Sigmoid colon (tissue), 6 donors: ENCODE measurements at regions not wholly inside any gene's neighbourhood (a gene's known extent, or its start where the extent isn't known, plus 50 kb on each side); places are given as distances from the start of the nearest gene placed in this dataset.

Experiments
- DNase-seq: peaks from one replicate; pipeline ENCODE4 v3.0.0-alpha.2; 2019
- H3K27ac ChIP-seq, 4 donors: fragments of 200-600 bp; sonication (generic); one replicate each; pipeline ENCODE4 v1.5.1; 2016 to 2019; ENCODE audit warnings: mild to moderate bottlenecking in 1 of 4
- H3K27me3 ChIP-seq, 3 donors: fragments of 200-600 bp; sonication (generic); one replicate each; pipeline ENCODE4 v1.5.1; 2019; ENCODE audit warnings: mild to moderate bottlenecking in 1 of 3
- H3K36me3 ChIP-seq, 4 donors: fragments of 200-600 bp; sonication (generic); one replicate each; pipeline ENCODE4 v1.5.1; 2016 to 2019
- H3K4me1 ChIP-seq, 4 donors: fragments of 200-600 bp; sonication (generic); one replicate each; pipeline ENCODE4 v1.5.1; 2017 to 2019
- H3K4me3 ChIP-seq, 4 donors: fragments of 200-600 bp; sonication (generic); one replicate each; pipeline ENCODE4 v1.5.1; 2017 to 2019; ENCODE audit warnings: mild to moderate bottlenecking in 2 of 4, moderate library complexity in 1 of 4
- H3K9me3 ChIP-seq, 4 donors: fragments of 200-600 bp in 3 of 4; sonication (generic) in 3 of 4; one replicate each; pipeline versions ENCODE4 v1.5.1 to v1.6.1; 2013 to 2019
- CTCF ChIP-seq, 4 experiments: fragments of 450-650 bp in 3 of 4; fragments of 200-600 bp in 1 of 4; IDR thresholded peaks; one replicate each; pipeline ENCODE4 v1.5.1; 2016 to 2019; ENCODE audit warnings: antibody characterized with exemption in 4 of 4, mild to moderate bottlenecking in 3 of 4, moderate library complexity in 2 of 4
- EP300 ChIP-seq, 4 donors: sonication (generic); formaldehyde crosslinking; IDR thresholded peaks; one replicate each; pipeline ENCODE4 v1.6.1; 2017; ENCODE audit warnings: antibody characterized with exemption in 4 of 4
- POLR2A ChIP-seq, 2 donors: fragments of 450-650 bp; IDR thresholded peaks; one replicate each; pipeline ENCODE4 v1.6.1; 2016; ENCODE audit warnings: antibody characterized with exemption in 2 of 2, mild to moderate bottlenecking in 2 of 2, moderate library complexity in 2 of 2
- POLR2AphosphoS5 ChIP-seq, 4 donors: sonication (generic); formaldehyde crosslinking; IDR thresholded peaks; one replicate each; pipeline ENCODE4 v1.6.1; 2017; ENCODE audit warnings: antibody characterized with exemption in 4 of 4
- WGBS, 2 donors: extraction: QIAGEN DNeasy Blood & Tissue Kit; methylation state at CpG; one replicate each; pipeline ENCODE4 v1.1.7; 2013; 5-methylcytosine and 5-hydroxymethylcytosine counted together
- intact Hi-C: fragments of 100-400 bp; cut with DNase I; formaldehyde crosslinking; loops from one replicate; pipeline ENCODE4 v1.15.1; 2023
- donor health status: healthy with polysubstance abuse.
- donor health status: healthy.

- Histone ChIP-seq H3K27ac (no peak overlapping the region), H3K9me3 (no peaks in the 10 kb centered on the region), H3K36me3 (no peaks in the 10 kb centered on the region), H3K4me1 (no peaks in the 10 kb centered on the region), H3K27me3 (no peaks in the 10 kb centered on the region), H3K4me3 (no peak overlapping the region)
- WGBS, 2 donors = 18 to 69% methylated on average over 3 of the region's 3 CpGs
- DNase-seq = no peak
- intact Hi-C loops = no loop called here
- TF ChIP-seq CTCF (IDR thresholded peaks at IDR 0.05) (no peak), POLR2AphosphoS5 (IDR thresholded peaks at IDR 0.05) (no peak), EP300 (IDR thresholded peaks at IDR 0.05) (no peak), POLR2A (IDR thresholded peaks at IDR 0.05) (no peak)
Measured at GRCh38 chr17:13297183-13297582, 279.4 kb upstream of the ELAC2 start.

DNA sequence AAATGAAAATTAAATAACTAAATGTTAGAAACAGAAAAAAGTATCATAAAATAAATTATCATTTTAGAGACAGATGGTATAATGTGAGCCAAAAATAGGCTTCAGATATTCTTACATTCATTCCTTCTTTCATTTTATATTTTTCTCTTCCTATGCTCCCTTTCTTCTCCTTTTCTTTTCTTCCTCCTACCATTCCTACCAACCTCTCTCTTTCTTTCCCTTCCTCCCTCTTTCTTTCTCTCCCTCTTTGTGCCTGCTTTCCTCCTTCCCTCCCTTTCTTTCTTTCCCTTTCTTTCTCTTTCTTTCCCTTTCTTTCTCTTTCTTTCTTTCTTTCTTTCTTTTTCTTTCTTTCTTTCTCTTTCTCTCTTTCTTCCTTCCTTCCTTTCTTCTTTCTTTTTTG is 275.6 kb upstream of the ELAC2 start:
- TF ChIP-seq POLR2AphosphoS5 (IDR thresholded peaks at IDR 0.05) (no peak), POLR2A (IDR thresholded peaks at IDR 0.05) (no peak), EP300 (IDR thresholded peaks at IDR 0.05) (no peak), CTCF (IDR thresholded peaks at IDR 0.05) (no peak)
- H3K4me3 ChIP-seq = no peak overlapping the region
- H3K27ac ChIP-seq = no peak overlapping the region
- no peaks in the 10 kb centered on the region for H3K36me3 ChIP-seq
- H3K27me3 ChIP-seq = no peaks in the 10 kb centered on the region
- no peaks in the 10 kb centered on the region for H3K9me3 ChIP-seq
- no peaks in the 10 kb centered on the region for H3K4me1 ChIP-seq
- intact Hi-C loops = no loop called here
- no peak for DNase-seq

DNA sequence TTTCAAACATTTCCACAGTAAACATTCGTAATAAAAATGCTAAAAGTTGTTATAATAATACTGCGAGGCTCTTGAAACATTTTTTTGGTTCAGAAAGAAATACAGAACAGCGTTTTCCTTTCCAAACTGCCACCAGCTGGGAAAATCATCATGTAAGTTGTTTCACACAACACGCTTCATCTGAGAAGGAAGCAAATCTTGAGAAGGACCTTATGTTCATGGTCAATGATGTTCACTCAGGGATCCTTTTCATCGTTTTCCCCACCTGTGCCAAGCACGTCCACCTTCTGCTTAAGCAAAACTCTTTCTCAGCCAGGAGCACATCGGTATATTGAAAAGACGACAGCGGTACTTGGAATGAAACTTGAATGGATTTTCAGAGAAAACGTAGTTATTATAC is 274.5 kb upstream of the ELAC2 start:
- Histone ChIP-seq H3K9me3 (no peaks in the 10 kb centered on the region), H3K4me3 (no peak overlapping the region), H3K4me1 (no peaks in the 10 kb centered on the region), H3K36me3 (no peaks in the 10 kb centered on the region), H3K27me3 (no peaks in the 10 kb centered on the region), H3K27ac (no peak overlapping the region)
- DNase-seq = no peak
- intact Hi-C loops = no loop called here
- 86 to 90% methylated on average over 10 of the region's 10 CpGs for WGBS, 2 donors
- TF ChIP-seq EP300 (IDR thresholded peaks at IDR 0.05) (no peak), POLR2A (IDR thresholded peaks at IDR 0.05) (no peak), CTCF (IDR thresholded peaks at IDR 0.05) (no peak), POLR2AphosphoS5 (IDR thresholded peaks at IDR 0.05) (no peak)

GRCh38 chr17:13288248-13288647 is 270.4 kb upstream of the ELAC2 start:
- intact Hi-C loops = no loop called here
- H3K27ac ChIP-seq = no peak overlapping the region
- TF ChIP-seq EP300 (IDR thresholded peaks at IDR 0.05) (no peak), POLR2A (IDR thresholded peaks at IDR 0.05) (no peak), POLR2AphosphoS5 (IDR thresholded peaks at IDR 0.05) (no peak), CTCF (IDR thresholded peaks at IDR 0.05) (no peak)
- no peaks in the 10 kb centered on the region for H3K9me3 ChIP-seq
- no peaks in the 10 kb centered on the region for H3K27me3 ChIP-seq
- DNase-seq = no peak
- no peaks in the 10 kb centered on the region for H3K4me1 ChIP-seq
- no peak overlapping the region for H3K4me3 ChIP-seq
- 87 to 88% methylated on average over 4 of the region's 4 CpGs for WGBS, 2 donors
- no peaks in the 10 kb centered on the region for H3K36me3 ChIP-seq

GRCh38 chr17:13287226-13287625 is 269.4 kb upstream of the ELAC2 start:
- DNase-seq = no peak
- intact Hi-C loops = no loop called here
- H3K27me3 ChIP-seq = no peaks in the 10 kb centered on the region
- H3K4me1 ChIP-seq = no peaks in the 10 kb centered on the region
- no peaks in the 10 kb centered on the region for H3K9me3 ChIP-seq
- H3K27ac ChIP-seq = no peak overlapping the region
- H3K36me3 ChIP-seq = no peaks in the 10 kb centered on the region
- 80 to 81% methylated on average over 6 of the region's 6 CpGs for WGBS, 2 donors
- no peak overlapping the region for H3K4me3 ChIP-seq
- TF ChIP-seq CTCF (IDR thresholded peaks at IDR 0.05) (no peak), EP300 (IDR thresholded peaks at IDR 0.05) (no peak), POLR2A (IDR thresholded peaks at IDR 0.05) (no peak), POLR2AphosphoS5 (IDR thresholded peaks at IDR 0.05) (no peak)
